Bronchial epithelial cell (primary cell): ENCODE measurements at regions not wholly inside any gene's neighbourhood (a gene's known extent, or its start where the extent isn't known, plus 50 kb on each side); places are given as distances from the start of the nearest gene placed in this dataset.

Experiments used
- DNase-seq: peaks from one replicate; pipeline ENCODE4 v3.0.0-alpha.2; 2010; ENCODE audit warnings: low read depth
- FAIRE-seq: peaks from 2 replicates; lab custom pipeline; 2011; peaks lifted over from hg19 to GRCh38; lab: Jason Lieb, UNC
- H3K27me3 ChIP-seq: 2 replicates; pipeline ENCODE4 v1.5.1; 2011; ENCODE audit warnings: low read length; ENCODE audit not compliant: control insufficient read depth, insufficient read depth
- H3K36me3 ChIP-seq: 2 replicates; pipeline ENCODE4 v1.5.1; 2011; ENCODE audit warnings: low read length; ENCODE audit not compliant: control insufficient read depth, insufficient read depth
- H3K4me3 ChIP-seq: 2 replicates; pipeline ENCODE4 v1.5.1; 2011; ENCODE audit warnings: mild to moderate bottlenecking, low read depth, low read length, control low read depth
- TF ChIP-seq, protein P1 (sequence below): IDR thresholded peaks from 2 replicates; pipeline ENCODE4 v1.5.1; 2011; ENCODE audit warnings: mild to moderate bottlenecking, moderate library complexity, low read length, control low read depth, inconsistent platforms; ENCODE audit not compliant: insufficient read depth, severe bottlenecking

DNA sequence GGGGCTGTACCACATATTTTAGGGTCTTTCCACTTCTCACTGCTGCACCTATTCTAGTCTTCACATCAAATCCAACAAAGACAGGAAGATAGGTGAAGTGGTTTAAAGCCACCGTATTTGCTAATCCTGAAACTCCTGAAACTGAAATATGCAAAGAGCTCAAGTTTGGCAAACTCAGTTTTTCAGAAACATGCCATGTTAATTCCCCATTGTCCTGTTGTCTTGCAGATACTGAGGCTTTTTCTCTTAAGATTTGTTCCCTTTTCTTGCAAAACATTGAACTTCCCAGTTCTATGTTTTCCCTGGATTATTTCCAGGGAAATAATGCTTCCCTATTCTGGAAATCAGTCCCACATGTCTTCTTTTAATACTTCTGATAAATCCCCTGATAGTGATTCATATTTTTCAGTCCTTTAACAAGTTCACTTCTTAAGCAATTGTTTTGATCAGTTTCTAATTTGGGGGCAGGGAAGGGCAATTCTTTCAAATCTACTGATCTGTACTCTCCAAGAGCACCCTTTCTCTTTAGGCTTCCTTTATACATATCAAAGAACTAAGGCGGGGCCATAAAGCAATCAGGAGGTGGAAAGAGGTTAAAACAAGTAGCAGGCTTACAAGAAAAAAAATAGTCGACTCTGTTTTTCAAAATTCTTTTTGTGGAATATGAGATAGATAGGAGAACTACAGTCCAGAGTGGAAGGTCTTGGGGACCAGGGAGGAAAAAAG lies 648.5 kb downstream of the BNC2 start:
- Histone ChIP-seq H3K27me3 (no peaks in the 10 kb centered on the region), H3K4me3 (no peak overlapping the region), H3K36me3 (no peaks in the 10 kb centered on the region)
- TF ChIP-seq, protein P1, sequence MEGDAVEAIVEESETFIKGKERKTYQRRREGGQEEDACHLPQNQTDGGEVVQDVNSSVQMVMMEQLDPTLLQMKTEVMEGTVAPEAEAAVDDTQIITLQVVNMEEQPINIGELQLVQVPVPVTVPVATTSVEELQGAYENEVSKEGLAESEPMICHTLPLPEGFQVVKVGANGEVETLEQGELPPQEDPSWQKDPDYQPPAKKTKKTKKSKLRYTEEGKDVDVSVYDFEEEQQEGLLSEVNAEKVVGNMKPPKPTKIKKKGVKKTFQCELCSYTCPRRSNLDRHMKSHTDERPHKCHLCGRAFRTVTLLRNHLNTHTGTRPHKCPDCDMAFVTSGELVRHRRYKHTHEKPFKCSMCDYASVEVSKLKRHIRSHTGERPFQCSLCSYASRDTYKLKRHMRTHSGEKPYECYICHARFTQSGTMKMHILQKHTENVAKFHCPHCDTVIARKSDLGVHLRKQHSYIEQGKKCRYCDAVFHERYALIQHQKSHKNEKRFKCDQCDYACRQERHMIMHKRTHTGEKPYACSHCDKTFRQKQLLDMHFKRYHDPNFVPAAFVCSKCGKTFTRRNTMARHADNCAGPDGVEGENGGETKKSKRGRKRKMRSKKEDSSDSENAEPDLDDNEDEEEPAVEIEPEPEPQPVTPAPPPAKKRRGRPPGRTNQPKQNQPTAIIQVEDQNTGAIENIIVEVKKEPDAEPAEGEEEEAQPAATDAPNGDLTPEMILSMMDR: no peak
- FAIRE-seq: no peak
- no peak for DNase-seq

DNA sequence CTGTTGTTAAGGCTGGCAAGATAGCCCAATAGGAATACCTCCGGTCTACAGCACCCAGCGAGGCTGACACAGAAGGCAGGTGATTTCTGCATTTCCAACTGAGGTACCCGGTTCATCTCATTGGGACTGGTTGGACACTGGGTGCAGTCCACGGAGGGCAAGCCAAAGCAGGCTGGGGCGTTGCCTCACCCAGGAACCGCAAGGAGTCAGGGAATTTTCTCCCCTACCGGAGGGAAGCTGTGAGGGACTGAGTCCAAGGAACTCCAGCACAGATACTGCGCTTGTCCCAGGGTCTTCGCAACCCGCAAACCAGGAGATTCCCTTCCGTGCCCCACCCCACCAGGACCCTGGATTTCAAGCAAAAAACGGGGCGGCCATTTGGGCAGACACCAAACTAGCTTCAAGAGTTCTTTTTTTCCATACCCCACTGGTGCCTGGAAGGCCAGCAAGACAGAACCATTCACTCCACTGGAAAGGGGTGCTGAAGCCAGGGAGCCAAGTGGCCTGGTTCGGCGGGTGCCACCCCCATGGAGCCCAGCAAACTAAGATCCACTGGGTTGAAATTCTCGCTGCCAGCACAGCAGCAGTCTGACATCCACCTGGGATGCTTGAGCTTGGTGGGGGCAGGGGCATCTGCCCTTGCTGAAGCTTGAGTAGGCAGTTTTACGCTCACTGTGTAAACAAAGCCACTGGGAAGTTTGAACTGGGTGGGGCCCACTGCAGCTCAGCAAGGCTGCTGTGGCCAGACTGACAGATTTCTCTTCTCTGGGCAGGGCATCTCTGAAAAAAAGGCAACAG lies 647.2 kb downstream of the BNC2 start:
- TF ChIP-seq, protein P1: no peak
- no peak for FAIRE-seq
- DNase-seq: peak; percentile 43

DNA sequence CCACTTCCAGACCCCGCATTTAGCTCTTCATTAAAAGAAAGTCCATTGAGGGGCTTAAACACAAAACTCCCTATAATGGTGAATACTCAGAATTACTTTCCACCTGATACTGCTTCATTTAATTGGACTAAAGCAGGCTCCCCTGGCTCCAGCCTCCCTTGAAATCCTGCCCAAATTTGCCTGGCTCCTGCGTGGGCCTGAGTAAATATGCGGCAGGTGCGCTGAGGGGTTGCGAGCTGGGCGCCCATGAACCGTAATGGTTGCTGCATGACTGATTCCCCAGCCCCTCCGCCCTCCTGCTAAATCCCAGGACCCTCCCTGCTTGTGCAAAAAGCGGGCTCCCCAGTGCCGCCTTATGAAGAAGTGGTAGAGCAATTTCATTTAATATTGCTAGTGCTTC lies 639.7 kb downstream of the BNC2 start:
- TF ChIP-seq, protein P1: no peak
- no peaks in the 10 kb centered on the region for H3K27me3 ChIP-seq
- DNase-seq (no peak), FAIRE-seq (no peak)
- no peaks in the 10 kb centered on the region for H3K36me3 ChIP-seq
- no peak overlapping the region for H3K4me3 ChIP-seq

More for the DNA sequence above, 647.2 kb downstream of the BNC2 start:
- Histone ChIP-seq H3K27me3 (no peaks in the 10 kb centered on the region), H3K4me3 (no peak overlapping the region), H3K36me3 (no peaks in the 10 kb centered on the region)

DNA sequence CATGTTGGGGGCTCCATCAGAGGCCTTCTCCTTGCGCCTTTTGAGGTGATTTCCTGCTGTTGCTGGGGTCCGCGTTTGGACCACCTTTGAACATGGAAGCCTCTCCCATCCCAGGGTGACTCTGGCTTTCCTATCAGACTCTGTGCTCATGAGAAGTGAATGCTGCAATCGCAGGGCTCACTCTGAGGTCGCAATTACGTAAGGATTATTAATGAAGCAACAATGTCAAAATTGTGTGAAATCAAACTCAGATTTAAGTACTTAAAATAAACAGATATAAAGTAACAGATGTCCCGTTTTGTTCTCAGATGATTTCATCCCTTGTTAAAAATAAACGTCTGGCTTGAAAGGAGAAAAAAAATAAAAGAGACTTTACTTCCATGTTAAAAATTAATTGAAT lies 634.2 kb downstream of the BNC2 start:
- TF ChIP-seq, protein P1: no peak
- Histone ChIP-seq H3K36me3 (no peaks in the 10 kb centered on the region), H3K27me3 (no peaks in the 10 kb centered on the region), H3K4me3 (no peak overlapping the region)
- DNase-seq: no peak
- FAIRE-seq: no peak

DNA sequence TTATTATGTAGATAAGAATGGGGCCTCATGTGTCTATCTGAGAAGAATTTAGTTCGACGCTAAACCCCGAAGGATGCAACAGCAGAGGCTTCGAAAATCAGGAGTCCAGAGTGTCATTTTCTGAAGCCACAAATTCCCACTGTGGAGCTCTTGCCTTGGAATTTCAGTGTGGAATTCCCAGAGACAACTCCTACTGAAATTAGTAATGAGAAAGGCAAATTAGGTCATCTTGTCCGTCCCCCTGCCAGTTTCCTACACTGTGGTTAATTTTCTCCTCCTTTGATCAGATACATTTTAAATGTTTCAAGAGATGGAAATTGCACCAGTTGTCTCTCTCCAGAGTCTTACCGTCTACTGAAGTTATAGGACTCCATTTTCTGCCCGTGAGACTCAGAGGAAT lies 633.6 kb downstream of the BNC2 start:
- TF ChIP-seq, protein P1: no peak
- no peaks in the 10 kb centered on the region for H3K36me3 ChIP-seq
- FAIRE-seq (no peak), DNase-seq (no peak)
- no peak overlapping the region for H3K4me3 ChIP-seq
- no peaks in the 10 kb centered on the region for H3K27me3 ChIP-seq
